Skeletal muscle tissue (tissue), 3 donors: ENCODE measurements at regions not wholly inside any gene's neighbourhood (a gene's known extent, or its start where the extent isn't known, plus 50 kb on each side); places are given as distances from the start of the nearest gene placed in this dataset.

Source experiments
- H3K27ac ChIP-seq: one replicate; pipeline ENCODE4 v1.7.0; 2013; ENCODE audit warnings: mild to moderate bottlenecking, low read depth, low read length, inconsistent platforms
- H3K27me3 ChIP-seq, 3 donors: one replicate each; pipeline ENCODE4 v1.7.0; 2013; ENCODE audit warnings: low read length in 3 of 3; ENCODE audit not compliant: control insufficient read depth in 3 of 3, insufficient read depth in 3 of 3
- H3K36me3 ChIP-seq, 3 donors: one replicate each; pipeline ENCODE4 v1.7.0; 2013; ENCODE audit warnings: low read length in 3 of 3; ENCODE audit not compliant: control insufficient read depth in 3 of 3, insufficient read depth in 3 of 3
- H3K4me1 ChIP-seq, 3 donors: one replicate each; pipeline ENCODE4 v1.7.0; 2013; ENCODE audit warnings: low read length in 3 of 3, mild to moderate bottlenecking in 3 of 3; ENCODE audit not compliant: control insufficient read depth in 3 of 3, insufficient read depth in 3 of 3
- H3K4me3 ChIP-seq, 3 donors: one replicate each; pipeline ENCODE4 v1.7.0; 2013; ENCODE audit warnings: low read length in 3 of 3
- H3K9ac ChIP-seq, 3 donors: one replicate each; pipeline ENCODE4 v1.7.0; 2013; ENCODE audit warnings: low read length in 3 of 3, mild to moderate bottlenecking in 3 of 3, moderate library complexity in 2 of 3, low read depth in 1 of 3
- H3K9me3 ChIP-seq, 3 donors: one replicate each; pipeline ENCODE4 v1.7.0; 2013; ENCODE audit warnings: low read length in 3 of 3; ENCODE audit not compliant: control insufficient read depth in 3 of 3
- donor health status: Osteomylitis.

DNA sequence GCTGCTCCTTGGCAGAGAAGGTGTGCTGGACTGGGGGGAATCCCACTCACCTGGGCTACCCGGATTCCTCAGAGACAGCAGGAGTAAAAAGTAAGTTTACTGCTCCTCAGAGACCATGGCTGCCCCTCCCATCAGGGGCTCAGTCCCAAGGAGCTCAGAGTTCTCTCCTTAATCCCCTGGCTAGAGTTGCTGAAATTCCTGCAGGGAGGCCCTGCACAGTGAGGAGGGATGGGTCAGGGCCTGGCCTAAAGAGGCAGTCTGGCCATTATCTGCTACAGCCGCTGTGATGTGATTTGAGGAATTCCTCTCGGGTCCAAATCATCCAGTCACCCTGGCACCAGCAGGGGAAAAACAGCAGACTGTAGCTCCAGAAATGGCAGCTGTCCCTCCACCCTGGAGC is 502.5 kb downstream of the PCDH17 start:
- Histone ChIP-seq H3K9ac (no peak overlapping the region), H3K36me3 (no peaks in the 10 kb centered on the region), H3K4me1 (no peaks in the 10 kb centered on the region), H3K9me3 (peaks cover 0 to 3% (median 0%) of the 10 kb centered on the region in 3 donors), H3K4me3 (no peak overlapping the region), H3K27me3 (no peaks in the 10 kb centered on the region), H3K27ac (no peak overlapping the region)

DNA sequence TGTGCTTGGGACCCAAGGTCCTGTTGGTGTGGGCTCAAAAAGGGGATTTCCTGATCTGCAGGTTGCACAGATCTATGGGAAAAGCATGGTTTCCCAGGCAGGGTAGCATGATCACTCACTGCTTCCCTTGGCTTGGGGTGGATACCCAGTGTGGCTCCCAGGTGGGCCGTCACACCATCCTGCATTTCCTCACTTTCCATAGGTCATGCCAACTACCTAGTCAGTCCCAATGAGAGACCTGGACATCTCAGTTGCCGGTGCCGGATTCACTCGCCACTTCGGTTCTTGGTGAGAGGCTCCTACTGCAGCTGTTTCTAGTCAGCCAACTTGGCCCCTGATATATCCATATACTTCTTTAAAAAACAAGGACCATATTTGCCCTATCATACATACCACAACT is 503.0 kb downstream of the PCDH17 start:
- H3K4me1 ChIP-seq, result no peaks in the 10 kb centered on the region
- no peak overlapping the region for H3K27ac ChIP-seq
- H3K36me3 ChIP-seq, result no peaks in the 10 kb centered on the region
- peaks cover 0 to 3% (median 0%) of the 10 kb centered on the region in 3 donors for H3K9me3 ChIP-seq
- H3K9ac ChIP-seq, result no peak overlapping the region
- no peaks in the 10 kb centered on the region for H3K27me3 ChIP-seq
- no peak overlapping the region for H3K4me3 ChIP-seq

DNA sequence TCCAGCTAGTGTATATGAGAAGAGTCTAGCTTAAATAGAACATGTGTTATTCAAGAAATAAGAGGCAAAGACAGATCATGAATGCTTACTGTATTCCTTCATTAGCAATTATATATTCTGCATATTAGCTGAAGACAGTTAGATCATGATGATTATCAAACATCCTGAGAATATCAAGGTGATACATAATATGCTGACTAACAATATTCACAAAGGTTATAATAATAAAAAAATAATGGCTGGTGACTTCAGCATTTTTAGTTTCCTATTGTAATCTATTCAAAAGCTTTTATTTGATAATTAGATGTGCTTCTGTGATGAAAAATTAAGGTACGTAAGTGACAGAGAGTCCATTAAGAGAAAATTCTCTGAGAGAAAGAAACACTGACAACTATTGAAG is 511.4 kb downstream of the PCDH17 start:
- Histone ChIP-seq H3K9me3 (no peaks in the 10 kb centered on the region), H3K27me3 (no peaks in the 10 kb centered on the region), H3K4me3 (no peak overlapping the region), H3K4me1 (no peaks in the 10 kb centered on the region), H3K9ac (no peak overlapping the region), H3K27ac (no peak overlapping the region), H3K36me3 (no peaks in the 10 kb centered on the region)

DNA sequence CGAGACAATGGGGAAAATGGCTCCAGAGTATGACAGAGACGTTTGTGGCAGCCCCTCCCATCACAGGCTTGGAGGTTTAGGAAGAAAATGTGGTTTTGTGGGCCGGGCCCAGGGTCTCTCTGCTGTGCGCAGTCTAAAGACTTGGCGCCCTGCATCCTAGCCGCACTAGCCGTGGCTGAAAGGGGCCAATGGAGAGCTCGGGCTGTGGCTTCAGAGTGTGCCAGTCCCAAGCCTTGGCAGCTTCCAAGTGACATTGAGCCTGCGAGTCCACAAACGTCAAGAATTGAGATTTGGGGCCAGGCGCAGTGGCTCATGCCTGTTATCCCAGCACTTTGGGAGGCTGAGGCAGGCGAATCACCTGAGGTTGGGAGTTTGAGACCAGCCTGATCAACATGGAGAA is 513.1 kb downstream of the PCDH17 start:
- Histone ChIP-seq H3K27me3 (no peaks in the 10 kb centered on the region), H3K4me3 (no peak overlapping the region), H3K4me1 (no peaks in the 10 kb centered on the region), H3K9ac (no peak overlapping the region), H3K9me3 (no peaks in the 10 kb centered on the region), H3K27ac (no peak overlapping the region), H3K36me3 (no peaks in the 10 kb centered on the region)

DNA sequence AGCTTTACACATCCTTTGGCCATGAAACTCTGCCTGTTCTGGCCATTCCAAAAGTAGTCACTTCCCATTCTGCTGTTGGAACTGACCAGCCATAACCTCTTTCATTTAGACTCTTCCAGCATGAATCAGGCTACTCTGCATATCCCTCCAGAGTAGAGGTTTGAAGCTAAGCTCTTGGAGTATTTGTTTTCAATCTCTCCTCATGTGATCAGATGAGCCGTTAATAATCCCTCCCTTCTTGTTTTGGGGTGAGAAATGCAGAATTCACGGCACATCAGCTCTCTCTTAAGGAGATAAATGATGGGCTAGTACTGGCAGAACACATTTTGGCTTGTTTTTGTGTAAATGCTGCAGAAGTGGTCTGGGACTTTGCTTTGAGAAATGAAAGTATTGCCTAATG is 519.9 kb downstream of the PCDH17 start:
- Histone ChIP-seq H3K9me3 (no peaks in the 10 kb centered on the region), H3K27me3 (no peaks in the 10 kb centered on the region), H3K27ac (no peak overlapping the region), H3K36me3 (no peaks in the 10 kb centered on the region), H3K4me1 (no peaks in the 10 kb centered on the region), H3K9ac (no peak overlapping the region), H3K4me3 (no peak overlapping the region)

DNA sequence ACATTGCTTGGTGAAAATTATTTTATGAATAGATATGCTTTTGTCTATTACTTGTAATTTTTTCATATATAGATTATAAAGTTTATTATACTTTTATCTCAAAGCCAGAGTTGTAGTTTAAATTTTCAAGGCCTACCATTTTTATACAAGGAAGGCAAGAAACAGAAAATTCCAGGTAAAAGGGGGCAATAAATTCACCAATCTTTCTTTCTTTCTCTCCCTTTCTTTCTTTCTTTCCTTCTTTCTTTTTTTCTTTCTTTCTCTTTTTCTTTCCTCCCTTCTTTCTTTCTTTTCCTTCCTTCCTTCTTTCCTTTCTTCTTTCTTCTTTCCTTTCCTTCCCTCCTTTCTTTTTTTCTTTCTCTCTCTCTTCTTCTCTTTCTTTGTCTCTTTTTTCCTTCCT is 529.4 kb downstream of the PCDH17 start:
- H3K27ac ChIP-seq, result no peak overlapping the region
- no peak overlapping the region for H3K4me3 ChIP-seq
- no peaks in the 10 kb centered on the region for H3K36me3 ChIP-seq
- no peaks in the 10 kb centered on the region for H3K9me3 ChIP-seq
- H3K27me3 ChIP-seq, result no peaks in the 10 kb centered on the region
- no peak overlapping the region for H3K9ac ChIP-seq
- H3K4me1 ChIP-seq, result no peaks in the 10 kb centered on the region

DNA sequence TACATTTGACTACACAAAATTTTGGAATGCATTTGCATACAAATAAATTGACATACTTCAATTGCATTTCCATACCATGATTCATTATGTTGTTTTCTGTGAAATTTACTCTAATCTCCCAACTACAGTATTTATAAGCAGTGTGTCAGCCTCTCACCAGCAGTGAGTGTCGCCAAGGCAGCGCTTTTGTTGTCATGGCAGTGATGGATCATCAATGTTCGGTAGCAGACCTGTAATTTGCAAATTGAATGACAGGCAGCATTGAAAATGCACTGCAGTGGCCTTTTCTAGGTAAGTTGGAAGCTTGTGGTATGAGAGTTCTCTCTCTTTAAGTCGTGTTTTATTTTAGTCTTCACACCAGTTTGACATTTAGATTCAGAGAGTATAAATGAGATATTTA is 534.1 kb downstream of the PCDH17 start:
- Histone ChIP-seq H3K4me1 (no peaks in the 10 kb centered on the region), H3K9me3 (no peaks in the 10 kb centered on the region), H3K27ac (no peak overlapping the region), H3K9ac (no peak overlapping the region), H3K27me3 (no peaks in the 10 kb centered on the region), H3K36me3 (no peaks in the 10 kb centered on the region), H3K4me3 (no peak overlapping the region)

DNA sequence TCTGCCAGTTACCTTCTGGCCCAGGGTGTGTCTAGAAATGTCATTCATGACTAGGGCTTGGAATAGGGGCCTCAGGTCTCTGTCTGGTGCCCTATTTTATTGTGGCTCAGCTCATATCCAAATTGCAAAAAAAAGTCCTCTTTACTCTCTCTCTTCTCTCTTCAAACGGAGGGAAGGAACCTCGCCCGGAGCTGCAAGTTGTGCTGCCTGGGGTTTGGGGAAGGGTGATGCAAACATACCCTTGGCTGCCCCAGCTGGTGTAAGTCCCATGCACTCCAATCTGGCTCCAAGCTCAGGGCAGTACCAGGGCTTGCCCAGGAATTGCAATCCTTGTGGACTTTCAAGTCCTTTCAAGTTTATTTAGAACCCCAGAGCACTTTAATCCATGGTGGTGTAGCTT is 549.6 kb downstream of the PCDH17 start:
- H3K9ac ChIP-seq, result no peak overlapping the region
- no peaks in the 10 kb centered on the region for H3K27me3 ChIP-seq
- H3K9me3 ChIP-seq, result no peaks in the 10 kb centered on the region
- no peaks in the 10 kb centered on the region for H3K4me1 ChIP-seq
- no peak overlapping the region for H3K27ac ChIP-seq
- H3K36me3 ChIP-seq, result no peaks in the 10 kb centered on the region
- no peak overlapping the region for H3K4me3 ChIP-seq

DNA sequence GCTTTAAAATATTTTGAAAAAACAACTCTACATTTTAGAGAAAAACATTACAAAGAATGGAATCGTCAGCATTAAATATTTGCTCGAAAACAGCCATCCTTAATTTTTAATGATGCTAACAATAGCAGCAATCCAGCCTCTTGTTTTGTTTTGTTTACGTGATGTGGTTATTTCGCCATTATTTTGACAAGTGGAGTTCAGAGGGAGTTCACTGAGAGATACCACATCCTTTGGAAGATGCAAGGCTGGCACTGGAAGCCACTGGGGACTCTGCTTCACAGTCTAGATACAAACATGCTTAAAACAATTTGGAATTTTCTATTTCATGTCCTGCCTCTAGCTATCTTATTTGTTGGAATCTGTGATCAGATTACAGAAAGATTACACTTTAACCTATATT is 556.3 kb downstream of the PCDH17 start:
- H3K27me3 ChIP-seq, result no peaks in the 10 kb centered on the region
- H3K27ac ChIP-seq, result no peak overlapping the region
- no peaks in the 10 kb centered on the region for H3K9me3 ChIP-seq
- H3K4me1 ChIP-seq, result no peaks in the 10 kb centered on the region
- H3K9ac ChIP-seq, result no peak overlapping the region
- no peak overlapping the region for H3K4me3 ChIP-seq
- H3K36me3 ChIP-seq, result no peaks in the 10 kb centered on the region

DNA sequence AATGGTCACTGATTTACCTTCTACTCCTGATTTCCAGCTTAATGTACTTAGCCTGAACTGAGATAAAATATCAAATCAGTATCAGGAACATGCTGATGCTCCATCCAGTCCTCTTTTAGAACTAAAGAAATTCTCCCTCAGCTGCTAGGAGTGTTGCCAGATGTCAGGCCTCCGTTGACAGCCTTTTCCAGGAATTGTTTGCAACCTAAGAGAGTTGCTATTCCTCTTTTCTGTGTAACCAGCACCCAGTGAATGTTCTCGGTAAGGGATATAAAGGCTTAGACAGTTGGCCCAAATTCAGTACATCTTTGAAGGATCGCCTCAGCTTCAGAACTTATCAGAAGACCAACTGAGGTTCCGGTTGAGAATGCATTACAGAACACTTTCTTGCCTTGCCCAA is 559.0 kb downstream of the PCDH17 start:
- Histone ChIP-seq H3K9me3 (no peaks in the 10 kb centered on the region), H3K4me1 (no peaks in the 10 kb centered on the region), H3K27me3 (no peaks in the 10 kb centered on the region), H3K36me3 (no peaks in the 10 kb centered on the region), H3K4me3 (no peak overlapping the region), H3K27ac (no peak overlapping the region), H3K9ac (no peak overlapping the region)

DNA sequence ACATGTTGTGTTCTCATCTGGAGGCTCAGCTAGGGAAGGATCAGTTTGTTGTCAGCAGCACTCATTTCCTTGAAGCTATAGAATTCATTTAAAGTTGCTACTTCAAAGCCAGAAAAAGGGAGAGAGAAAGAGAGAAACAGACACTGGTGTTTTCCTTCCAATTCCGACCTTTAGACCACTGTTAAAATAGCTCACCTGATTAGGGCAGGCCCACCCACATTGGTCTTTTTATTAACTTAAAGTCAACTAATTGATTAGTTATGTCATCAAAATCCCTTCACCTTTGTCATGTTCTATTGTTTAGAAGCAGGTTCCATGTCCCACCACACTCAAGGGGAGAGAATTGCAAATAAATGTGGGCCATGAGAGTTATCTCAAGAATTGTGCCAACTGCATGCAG is 560.2 kb downstream of the PCDH17 start:
- Histone ChIP-seq H3K4me3 (no peak overlapping the region), H3K27me3 (no peaks in the 10 kb centered on the region), H3K36me3 (no peaks in the 10 kb centered on the region), H3K4me1 (no peaks in the 10 kb centered on the region), H3K9ac (no peak overlapping the region), H3K27ac (no peak overlapping the region), H3K9me3 (no peaks in the 10 kb centered on the region)
